HG03442 (cell line): ENCODE measurements at regions not wholly inside any gene's neighbourhood (a gene's known extent, or its start where the extent isn't known, plus 50 kb on each side); places are given as distances from the start of the nearest gene placed in this dataset.
A peak's percentile ranks its signal among the peaks of the same experiment; 100 is the strongest.

Experiments used
- ATAC-seq: cut with Tn5 transposase; IDR thresholded peaks from one replicate; pipeline ENCODE4 v1.9.1; 2021; ENCODE audit warnings: mild to moderate bottlenecking, moderate library complexity; ENCODE audit not compliant: unreplicated experiment

GRCh38 chr3:34174740-34175139 is 376.3 kb downstream of the PDCD6IP start:
- ATAC-seq, result no peak

DNA sequence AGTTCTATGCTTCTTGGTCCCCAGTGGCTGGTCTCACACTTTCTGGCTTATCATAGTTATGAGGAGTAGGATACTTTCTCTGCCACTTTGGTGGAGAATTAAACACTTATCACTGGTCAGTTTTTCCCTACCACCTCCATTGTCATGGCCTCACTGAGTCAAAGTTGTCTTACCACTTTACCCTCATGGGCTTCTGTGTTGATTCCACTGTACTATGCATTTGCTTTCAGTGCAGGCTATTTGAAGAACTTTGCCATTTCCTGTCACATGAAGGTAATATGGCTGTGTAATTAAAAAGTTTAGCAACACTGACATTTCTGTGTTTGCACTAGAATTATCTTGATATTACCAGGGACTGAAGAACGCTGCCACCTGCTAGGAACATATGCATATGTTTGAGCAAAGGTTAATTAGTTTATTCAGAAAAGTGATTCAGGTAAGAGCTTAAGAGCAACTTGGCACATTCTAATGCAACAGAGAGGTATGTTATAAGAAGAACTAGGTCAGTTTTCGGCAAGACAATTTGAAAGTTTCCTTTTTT is 377.3 kb downstream of the PDCD6IP start:
- no peak for ATAC-seq

DNA sequence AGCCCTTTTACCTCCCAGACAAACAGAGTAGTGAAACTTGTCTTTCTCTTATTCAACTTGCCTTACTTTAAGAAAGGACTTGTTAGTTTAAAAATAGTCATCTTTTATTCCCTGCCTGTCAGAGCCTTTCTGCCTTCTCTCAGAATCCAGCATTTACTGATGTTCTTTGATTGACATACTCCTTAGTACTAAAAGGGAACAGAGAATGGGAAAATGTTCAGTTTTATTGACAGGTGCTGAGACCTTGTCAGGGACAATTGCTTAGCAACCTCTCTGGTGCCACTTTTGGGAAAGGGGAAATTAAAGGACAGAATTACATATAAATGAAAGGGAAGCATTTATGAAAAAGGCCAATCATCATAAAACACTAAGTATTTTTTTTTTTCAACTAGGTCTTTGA is 378.3 kb downstream of the PDCD6IP start:
- ATAC-seq, result no peak

GRCh38 chr3:34178415-34178814 is 380.0 kb downstream of the PDCD6IP start:
- peak; percentile 72 for ATAC-seq

DNA sequence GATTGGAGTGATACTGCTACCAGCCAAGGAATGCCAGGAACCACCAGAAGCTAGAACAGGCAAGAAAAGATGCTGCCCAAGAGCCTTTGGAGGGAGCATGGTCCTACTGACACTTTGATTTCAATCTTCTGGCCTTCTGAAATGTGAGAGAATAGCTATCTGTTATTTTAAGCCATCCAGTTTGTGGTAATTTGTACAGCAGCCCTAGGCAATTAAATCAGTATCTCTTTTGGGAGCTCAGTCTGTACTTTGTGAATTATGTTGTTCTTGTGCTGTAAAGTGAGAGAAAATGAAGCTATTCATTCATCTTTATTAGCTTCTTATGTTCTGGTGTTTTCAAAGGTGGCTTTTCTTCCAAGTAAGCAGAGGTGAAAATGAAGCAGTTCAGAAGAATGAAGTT is 381.3 kb downstream of the PDCD6IP start:
- ATAC-seq, result no peak

- no peak for ATAC-seq
Measured at GRCh38 chr3:34180532-34180931, 382.1 kb downstream of the PDCD6IP start.

- ATAC-seq, result no peak
Measured at GRCh38 chr3:34183114-34183513, 384.7 kb downstream of the PDCD6IP start.

DNA sequence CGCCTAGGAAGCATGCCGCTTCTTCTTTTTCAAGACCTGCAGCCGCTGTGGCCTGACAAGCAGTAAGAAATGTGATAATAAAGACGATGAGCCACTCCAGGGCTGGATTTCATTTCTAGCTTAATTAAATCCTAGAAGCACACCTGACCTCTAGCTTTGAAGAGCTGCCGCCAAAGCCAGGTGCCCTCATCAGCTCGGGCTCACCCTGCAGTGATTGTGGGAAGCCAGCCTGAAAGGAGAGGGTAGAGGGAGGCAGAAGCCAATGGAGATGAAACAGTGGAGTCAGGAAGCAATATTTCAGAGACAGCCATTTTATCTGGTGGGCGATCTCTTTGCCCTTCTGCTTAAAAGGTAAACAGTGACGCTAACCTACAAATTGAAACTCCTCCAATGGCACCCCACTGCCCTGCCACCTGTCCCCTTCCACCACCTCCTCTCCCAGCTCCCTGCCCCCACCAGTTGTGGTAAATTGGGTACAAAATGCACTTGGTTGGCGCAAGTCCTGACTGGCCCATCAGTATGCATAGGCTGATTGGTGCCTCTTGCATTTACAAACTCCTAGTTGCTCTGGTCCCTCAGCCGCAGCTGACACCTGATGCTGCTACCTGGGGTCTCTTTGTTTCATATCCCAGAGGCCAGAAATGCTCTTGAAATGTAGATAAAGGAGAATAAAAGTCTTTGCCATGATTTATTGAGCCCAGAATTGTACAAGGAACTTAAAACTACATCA is 385.3 kb downstream of the PDCD6IP start:
- no peak for ATAC-seq

DNA sequence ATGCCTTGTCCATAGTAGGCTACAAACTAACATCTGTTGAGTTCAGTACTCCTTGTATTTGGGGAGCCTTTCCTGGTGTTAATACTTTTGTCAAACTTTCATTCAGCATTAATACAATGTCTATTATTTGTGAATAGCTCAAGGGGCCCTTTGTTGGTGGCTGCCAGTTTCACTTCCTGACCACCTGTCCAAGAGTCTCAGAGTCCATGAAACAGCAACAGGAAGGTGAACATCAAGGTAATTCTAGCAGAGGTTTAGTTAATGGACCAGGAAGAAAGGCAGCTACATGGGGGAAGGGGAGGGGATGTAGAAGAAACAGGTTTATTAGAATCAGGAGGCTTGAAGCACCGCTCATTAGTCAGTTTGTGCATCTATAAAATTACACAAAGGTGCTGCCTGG is 386.9 kb downstream of the PDCD6IP start:
- ATAC-seq, result no peak

GRCh38 chr3:34189133-34189532 is 390.7 kb downstream of the PDCD6IP start:
- ATAC-seq, result no peak

DNA sequence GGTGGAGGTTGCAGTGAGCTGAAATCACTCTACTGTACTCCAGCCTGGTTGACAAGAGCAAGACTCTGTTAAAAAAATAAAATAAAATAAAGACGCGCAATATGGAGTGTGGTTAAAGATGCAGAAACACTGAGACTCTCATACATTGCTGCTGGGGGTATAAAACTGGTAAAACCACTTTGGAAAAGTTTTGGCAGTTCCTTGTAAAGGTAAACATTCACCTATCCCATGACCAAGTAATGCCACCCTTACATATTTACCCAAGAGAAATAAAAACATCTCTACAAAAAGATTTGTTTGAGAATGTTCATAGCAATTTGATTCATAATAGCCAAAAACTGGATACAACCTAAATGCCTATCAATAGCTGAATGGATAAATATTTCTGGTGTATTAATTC is 398.5 kb downstream of the PDCD6IP start:
- no peak for ATAC-seq

DNA sequence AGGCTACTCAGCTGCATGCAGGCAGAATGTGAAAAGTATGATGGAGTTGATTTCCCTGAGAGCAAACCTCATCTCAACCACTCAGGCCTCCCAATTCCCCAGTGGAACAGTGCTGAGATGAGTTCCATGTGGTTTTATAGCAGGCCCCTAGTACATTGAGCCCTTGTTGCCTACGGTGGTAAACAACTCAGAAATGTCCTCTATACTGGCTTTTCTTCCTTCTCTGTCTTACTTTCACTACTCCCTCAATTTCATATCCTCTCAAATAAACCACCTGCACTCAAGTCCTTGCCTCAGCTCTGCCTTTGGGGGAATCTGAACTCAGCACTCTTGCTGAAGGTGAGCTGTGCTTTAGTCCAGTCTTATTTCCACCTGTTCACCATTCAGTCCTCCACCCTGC is 399.9 kb downstream of the PDCD6IP start:
- peak; percentile 30 for ATAC-seq

DNA sequence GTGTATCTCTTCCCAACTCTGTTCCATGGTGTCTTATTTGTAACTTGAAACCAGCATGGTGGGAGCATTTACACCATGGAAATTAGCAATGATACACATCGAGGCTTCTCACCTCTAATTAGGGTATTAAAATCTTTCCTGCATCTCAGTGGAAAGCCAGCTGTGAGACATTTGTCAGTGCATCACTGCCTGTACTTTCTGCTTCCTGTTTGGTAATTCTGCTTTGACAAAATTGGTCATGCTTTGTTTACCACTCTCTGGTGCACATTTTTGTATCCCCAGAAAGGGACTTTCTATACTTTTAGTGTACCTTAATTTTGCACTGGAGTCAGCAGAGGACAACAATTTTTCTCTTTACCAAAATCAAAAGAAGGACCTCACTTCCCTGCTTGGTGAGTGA is 402.1 kb downstream of the PDCD6IP start:
- peak; percentile 94 for ATAC-seq

DNA sequence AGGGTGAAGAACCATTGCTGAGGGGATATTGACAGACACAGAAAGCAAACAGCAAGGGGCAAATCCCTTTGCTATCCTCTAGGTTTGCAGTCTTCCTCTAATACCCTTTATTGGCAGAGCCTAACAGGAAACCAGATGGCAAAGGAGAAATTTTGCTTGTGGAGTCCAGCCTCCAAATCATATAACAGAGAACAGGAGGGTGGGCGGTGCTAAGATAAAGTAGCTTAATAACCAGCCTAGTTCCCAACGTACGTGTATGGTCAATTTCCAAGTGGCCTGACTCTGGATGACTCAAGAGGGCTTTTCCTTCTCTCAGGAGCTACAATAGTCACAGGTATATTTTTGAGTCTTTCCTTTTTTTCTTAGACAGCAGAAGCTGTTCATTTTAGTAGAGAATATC is 404.5 kb downstream of the PDCD6IP start:
- ATAC-seq, result no peak

- no peak for ATAC-seq
Measured at GRCh38 chr3:34203386-34203785, 405.0 kb downstream of the PDCD6IP start.

DNA sequence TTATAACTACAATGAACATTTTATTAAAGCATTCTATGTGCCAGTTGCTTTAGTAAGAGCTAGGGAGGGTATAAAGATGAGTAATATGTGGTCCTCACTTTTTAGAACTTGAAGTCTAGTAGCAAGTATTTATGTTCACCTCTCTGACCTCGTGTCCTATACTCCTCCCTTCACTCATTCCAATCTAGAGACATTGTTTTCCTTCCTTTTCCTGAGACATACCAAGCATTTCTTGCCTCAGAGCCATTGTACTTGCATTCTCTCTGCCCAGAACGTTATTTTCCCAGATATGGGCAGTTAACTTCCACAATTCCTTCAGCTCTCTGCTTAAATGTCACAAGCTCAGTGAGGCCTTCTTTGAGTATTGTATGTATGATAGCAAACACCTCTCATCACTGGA is 408.6 kb downstream of the PDCD6IP start:
- ATAC-seq, result no peak

DNA sequence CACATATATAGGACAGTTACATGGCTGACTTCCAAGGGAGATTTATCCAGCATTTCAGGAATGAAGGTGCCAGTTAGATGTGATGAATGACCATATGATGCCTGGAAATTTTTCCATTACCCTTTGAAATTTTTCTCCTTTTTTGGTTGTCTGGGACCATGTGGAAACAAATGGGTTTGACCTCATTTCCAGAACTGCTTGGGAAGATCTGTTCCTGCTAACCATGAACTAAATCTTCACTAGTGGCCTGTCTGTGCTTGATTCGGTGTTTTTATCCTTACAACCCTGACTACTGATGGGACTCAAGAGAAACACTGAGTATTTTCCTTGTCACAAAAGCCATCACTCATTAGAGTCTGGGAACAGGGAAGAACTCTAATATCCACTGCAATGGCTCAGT is 409.4 kb downstream of the PDCD6IP start:
- no peak for ATAC-seq

DNA sequence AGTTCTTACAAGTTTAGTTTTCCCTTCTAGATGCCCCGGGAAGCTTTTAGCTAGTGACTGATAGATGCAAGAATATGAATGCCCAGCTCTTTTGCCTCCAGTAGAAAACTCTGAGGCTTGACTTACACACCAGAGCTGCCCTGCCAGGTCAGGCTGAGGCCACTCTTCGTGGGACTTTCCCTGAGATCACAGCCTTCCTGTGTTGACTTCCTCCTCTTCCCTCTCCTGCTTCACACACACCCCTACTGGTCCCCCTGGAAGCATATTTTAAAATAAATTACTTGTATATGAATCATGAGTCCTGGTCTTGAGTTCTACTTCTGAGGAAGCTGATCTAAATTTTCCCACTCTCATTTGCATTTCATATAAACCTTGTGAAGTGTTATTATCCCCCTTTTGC is 413.7 kb downstream of the PDCD6IP start:
- ATAC-seq, result peak; percentile 38

DNA sequence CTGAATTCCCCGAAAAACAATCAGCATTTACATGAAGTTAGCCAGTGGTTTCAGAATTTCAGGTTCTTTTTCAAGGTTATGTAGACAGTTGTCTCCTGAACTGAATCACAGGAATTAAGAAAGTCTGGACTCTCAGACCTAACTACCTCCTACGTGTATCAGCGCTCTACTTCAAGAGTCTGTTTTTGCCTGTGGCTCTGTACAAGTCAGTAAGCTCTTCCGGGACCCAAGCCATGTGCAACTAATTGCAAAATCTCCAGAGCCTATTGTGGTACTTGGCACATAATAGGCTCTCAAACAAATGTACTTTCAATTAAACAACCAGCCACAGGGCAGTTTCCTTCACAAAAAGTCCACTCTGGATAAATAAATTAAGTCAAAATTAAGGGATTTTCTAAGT is 414.2 kb downstream of the PDCD6IP start:
- no peak for ATAC-seq

- ATAC-seq, result no peak
Measured at GRCh38 chr3:34213478-34213877, 415.0 kb downstream of the PDCD6IP start.

DNA sequence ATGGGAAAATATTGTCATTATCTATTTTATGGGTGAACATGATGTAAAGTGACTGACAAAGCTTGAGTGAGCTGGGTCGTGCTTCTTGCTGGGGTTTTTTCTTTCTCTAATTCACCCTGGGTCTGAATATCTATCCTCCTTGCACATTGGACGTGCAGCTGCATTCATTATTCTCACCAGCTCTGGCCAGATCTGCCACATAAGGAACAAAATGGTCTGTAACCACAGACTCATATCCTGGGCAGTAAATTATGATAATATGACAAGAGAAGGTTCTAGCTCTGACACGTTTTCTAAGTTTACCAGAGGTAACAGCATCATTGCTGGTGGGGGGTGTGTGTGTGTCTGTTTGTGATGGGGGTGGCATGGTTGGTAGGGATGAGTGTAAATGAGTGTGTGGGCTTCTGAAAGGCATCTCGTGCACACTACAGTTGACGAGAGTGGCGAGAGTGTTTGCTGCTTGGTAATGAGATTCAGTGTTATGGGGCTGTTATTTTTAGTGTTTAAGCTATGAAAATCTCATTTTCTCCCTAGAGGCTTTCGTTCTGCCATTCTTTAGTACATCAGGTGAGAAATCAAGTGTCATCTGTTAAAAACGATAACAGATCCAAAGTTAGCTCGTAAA is 418.4 kb downstream of the PDCD6IP start:
- ATAC-seq, result no peak

- ATAC-seq, result no peak
Measured at GRCh38 chr3:34218706-34219385, 420.4 kb downstream of the PDCD6IP start.
